ENCODE measurements at regions not wholly inside any gene's neighbourhood (a gene's known extent, or its start where the extent isn't known, plus 50 kb on each side); places are given as distances from the start of the nearest gene placed in this dataset.
"Not testable (repeated sequence)": the region's sequence is repeated elsewhere in the genome, so short reads cannot be mapped to it uniquely, and the experiment has no call there.

- DNase-seq (ENCODE audit: low read depth) = no peak
These were observed 260.2 kb upstream of the RUNX1 start for GRCh38 chr21:35309316-35309715.

- peak; percentile 91 for DNase-seq (ENCODE audit: low read depth)
These were observed 254.0 kb upstream of the RUNX1 start for GRCh38 chr21:35303085-35303484.

- DNase-seq (ENCODE audit: low read depth) = no peak
These were observed 249.7 kb upstream of the RUNX1 start for GRCh38 chr21:35298757-35299156.

GRCh38 chr21:35297665-35298064 is 248.6 kb upstream of the RUNX1 start:
- no peak for DNase-seq (ENCODE audit: low read depth)

- DNase-seq (ENCODE audit: low read depth) = no peak
These were observed 245.3 kb upstream of the RUNX1 start for GRCh38 chr21:35294231-35294898.

- no peak for DNase-seq (ENCODE audit: low read depth)
These were observed 243.0 kb upstream of the RUNX1 start for GRCh38 chr21:35291973-35292627.

- DNase-seq (ENCODE audit: low read depth) = no peak
These were observed 241.9 kb upstream of the RUNX1 start for GRCh38 chr21:35291034-35291433.

GRCh38 chr21:35288238-35288637 is 239.1 kb upstream of the RUNX1 start:
- no peak for DNase-seq (ENCODE audit: low read depth)

- DNase-seq (ENCODE audit: low read depth) = no peak
These were observed 235.1 kb upstream of the RUNX1 start for GRCh38 chr21:35284199-35284598.

- no peak for DNase-seq (ENCODE audit: low read depth)
These were observed 233.8 kb upstream of the RUNX1 start for GRCh38 chr21:35282944-35283343.

GRCh38 chr21:35281956-35282355 is 232.9 kb upstream of the RUNX1 start:
- no peak for DNase-seq (ENCODE audit: low read depth)

- DNase-seq (ENCODE audit: low read depth) = no peak
These were observed 231.1 kb upstream of the RUNX1 start for GRCh38 chr21:35280231-35280630.

GRCh38 chr21:35275776-35276175 is 226.7 kb upstream of the RUNX1 start:
- no peak for DNase-seq (ENCODE audit: low read depth)

GRCh38 chr21:35274923-35275322 is 225.8 kb upstream of the RUNX1 start:
- DNase-seq (ENCODE audit: low read depth) = no peak

- DNase-seq (ENCODE audit: low read depth) = no peak
These were observed 225.0 kb upstream of the RUNX1 start for GRCh38 chr21:35274090-35274489.

- no peak for DNase-seq (ENCODE audit: low read depth)
These were observed 224.2 kb upstream of the RUNX1 start for GRCh38 chr21:35273333-35273732.

GRCh38 chr21:35271344-35272118 is 222.4 kb upstream of the RUNX1 start:
- not testable (repeated sequence) for DNase-seq (ENCODE audit: low read depth)

- no peak for DNase-seq (ENCODE audit: low read depth)
These were observed 219.7 kb upstream of the RUNX1 start for GRCh38 chr21:35268817-35269216.

- DNase-seq (ENCODE audit: low read depth) = no peak
These were observed 219.2 kb upstream of the RUNX1 start for GRCh38 chr21:35268261-35268660.

- no peak for DNase-seq (ENCODE audit: low read depth)
These were observed 217.4 kb upstream of the RUNX1 start for GRCh38 chr21:35266546-35266945.

GRCh38 chr21:35265170-35265877 is 216.2 kb upstream of the RUNX1 start:
- peak; percentile 51 for DNase-seq (ENCODE audit: low read depth)

GRCh38 chr21:35259457-35259856 is 210.4 kb upstream of the RUNX1 start:
- no peak for DNase-seq (ENCODE audit: low read depth)

- DNase-seq (ENCODE audit: low read depth) = no peak
These were observed 209.4 kb upstream of the RUNX1 start for GRCh38 chr21:35258521-35258920.
